SKM-1 treated with dmso at 0.1 percent for 144 hours (cell line): ENCODE measurements at regions not wholly inside any gene's neighbourhood (a gene's known extent, or its start where the extent isn't known, plus 50 kb on each side); places are given as distances from the start of the nearest gene placed in this dataset.

Experiments used
- DNase-seq: peaks from one replicate; lab custom pipeline; 2025; ENCODE audit not compliant: unreplicated experiment; lab: John Stamatoyannopoulos, UW

- DNase-seq = no peak
These were observed 184.2 kb downstream of the MN1 start for GRCh38 chr22:27617214-27617881.

- no peak for DNase-seq
These were observed 181.0 kb downstream of the MN1 start for GRCh38 chr22:27620367-27621154.

DNA sequence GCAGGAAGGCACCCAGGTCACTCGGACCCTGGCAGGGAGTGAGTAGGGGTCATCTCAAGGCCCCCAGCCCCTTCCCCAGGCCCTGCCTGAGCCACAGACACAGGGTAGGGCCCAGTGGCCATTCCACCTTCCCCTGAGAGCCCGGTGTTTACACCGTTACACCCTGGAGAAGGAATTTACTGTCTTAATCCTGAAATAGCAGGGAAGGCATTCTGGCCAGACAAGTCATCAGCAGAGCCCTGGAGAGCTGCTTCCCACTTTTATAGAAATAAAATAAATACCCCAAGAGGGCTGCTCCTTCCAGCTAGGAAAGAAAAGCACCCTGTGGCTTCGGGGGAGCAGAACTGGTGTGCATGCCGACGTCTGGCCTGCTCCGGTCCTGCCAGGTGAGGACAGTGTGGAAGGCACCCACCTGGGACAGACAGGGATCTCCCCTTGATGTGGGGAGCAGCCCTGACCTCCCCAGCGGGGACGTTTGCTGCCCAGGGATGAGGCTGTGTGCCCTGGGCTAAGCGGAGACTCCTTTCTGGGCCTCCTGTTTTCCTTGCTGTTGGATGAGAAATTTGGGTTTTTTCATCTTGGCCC, 180.0 kb downstream of the MN1 start:
- no peak for DNase-seq

- DNase-seq = no peak
These were observed 177.5 kb downstream of the MN1 start for GRCh38 chr22:27624042-27624441.

DNA sequence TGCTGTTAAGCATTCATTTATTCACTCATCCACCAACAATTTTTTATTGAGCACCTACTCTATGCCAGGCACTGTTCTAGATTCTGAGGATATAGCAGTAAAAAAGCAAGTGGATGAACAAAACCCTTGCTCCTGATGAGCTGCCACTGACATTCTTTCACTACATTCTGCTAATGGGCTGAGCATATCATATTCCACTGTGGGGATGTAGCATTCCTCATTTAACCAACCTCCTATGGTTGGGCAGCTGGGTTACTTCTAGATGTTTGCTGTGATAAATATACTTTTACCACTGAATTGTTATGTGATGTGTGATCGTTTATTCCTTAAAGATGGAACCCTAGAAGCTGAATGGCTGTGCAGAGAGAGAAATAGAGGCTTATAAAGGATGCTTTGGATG, 176.9 kb downstream of the MN1 start:
- no peak for DNase-seq

DNA sequence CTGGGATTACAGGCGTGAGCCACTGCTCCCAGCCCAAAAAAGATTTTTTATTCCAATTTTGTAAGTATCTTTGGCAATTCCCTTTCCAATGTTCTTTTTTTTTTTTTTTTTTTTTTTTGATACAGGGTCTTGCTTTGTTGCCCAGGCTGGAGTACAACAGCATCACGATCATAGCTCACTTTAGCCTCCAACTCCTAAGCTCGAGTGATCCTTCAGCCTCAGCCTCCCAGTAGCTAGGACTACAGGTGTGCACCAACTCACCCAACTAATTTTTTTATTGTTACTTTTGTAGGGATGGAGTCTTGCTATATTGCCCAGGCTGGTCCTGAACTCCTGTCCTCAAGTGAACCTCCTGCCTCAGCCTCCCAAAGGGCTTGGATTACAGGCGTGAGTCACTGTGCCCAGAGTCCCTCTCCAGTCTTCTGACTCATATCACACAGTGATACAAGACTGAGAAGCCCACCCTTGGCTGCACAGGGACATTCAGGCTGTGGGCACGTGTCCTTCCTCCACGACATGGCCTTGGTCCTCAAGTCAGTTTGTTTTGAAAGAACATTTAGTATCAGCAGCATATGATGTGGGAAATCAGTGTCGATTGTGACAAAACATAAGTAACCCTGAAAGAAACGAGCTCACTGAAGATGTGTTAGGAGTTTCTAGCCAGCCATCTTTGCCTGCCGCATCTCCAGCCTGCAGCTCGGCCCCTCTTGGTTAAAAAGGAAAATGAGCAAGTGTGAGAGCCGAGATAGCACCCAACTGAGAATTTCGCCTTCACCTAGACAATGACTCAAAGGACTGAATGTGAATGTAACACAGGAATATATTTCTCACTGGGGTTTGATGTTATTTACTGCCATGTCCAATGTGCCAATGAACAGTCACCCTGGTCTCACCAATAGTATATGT, 175.5 kb downstream of the MN1 start:
- DNase-seq = no peak

- no peak for DNase-seq
These were observed 174.7 kb downstream of the MN1 start for GRCh38 chr22:27626675-27627443.

DNA sequence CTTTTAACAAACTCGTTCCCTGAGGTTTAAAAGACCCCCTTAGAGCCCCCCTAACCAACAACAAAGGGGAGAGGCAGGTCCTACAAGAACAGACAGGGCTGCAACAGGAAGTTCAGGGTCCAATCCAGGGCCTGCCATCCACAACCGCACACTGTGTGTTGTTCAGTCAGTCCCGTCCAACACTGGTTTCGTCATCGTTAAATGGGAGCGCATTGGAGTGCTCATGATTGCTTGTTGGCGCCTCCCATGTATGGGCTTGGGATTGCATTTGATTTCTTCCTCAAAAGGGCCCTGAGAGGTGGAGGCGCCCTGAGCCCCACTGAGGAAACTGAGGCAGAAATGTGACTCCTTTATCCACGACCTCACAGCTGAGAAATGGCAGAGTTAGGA, 174.1 kb downstream of the MN1 start:
- peak; percentile 77 for DNase-seq

GRCh38 chr22:27627901-27628300, 173.7 kb downstream of the MN1 start:
- no peak for DNase-seq

GRCh38 chr22:27628341-27628740, 173.2 kb downstream of the MN1 start:
- DNase-seq = no peak

DNA sequence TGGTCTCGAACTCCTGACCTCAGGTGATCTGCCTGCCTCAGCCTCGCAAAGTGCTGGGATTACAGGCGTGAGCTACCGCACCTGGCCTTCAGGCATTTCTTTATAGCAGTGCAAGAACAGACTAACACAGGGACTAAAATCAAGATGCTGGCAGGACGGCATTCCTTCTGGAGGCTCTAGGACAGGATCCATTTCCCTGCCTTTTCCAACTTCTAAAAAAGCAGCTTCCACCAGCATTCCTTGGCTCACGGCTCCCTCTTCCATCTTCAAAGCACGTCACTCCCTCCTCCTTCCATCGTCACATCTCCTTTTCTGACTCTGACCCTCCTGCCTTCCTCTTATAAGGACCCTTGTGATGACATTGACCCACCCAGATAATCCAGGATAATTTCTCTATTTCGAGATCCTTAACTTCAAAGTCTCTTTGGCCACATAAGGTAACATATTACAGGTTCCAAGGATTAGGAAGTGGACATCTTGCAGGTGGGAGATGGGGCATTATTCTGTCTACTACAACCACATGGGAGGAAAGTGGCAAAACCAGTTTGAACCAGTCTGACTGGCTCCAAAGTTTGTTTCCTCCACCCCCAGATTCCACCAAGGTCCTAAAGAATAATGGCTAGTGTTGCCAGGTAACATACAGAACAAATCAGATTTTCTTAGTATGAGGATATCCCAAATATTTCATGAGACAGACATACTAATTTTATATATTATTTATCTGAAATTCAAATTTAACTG, 172.5 kb downstream of the MN1 start:
- DNase-seq = no peak

DNA sequence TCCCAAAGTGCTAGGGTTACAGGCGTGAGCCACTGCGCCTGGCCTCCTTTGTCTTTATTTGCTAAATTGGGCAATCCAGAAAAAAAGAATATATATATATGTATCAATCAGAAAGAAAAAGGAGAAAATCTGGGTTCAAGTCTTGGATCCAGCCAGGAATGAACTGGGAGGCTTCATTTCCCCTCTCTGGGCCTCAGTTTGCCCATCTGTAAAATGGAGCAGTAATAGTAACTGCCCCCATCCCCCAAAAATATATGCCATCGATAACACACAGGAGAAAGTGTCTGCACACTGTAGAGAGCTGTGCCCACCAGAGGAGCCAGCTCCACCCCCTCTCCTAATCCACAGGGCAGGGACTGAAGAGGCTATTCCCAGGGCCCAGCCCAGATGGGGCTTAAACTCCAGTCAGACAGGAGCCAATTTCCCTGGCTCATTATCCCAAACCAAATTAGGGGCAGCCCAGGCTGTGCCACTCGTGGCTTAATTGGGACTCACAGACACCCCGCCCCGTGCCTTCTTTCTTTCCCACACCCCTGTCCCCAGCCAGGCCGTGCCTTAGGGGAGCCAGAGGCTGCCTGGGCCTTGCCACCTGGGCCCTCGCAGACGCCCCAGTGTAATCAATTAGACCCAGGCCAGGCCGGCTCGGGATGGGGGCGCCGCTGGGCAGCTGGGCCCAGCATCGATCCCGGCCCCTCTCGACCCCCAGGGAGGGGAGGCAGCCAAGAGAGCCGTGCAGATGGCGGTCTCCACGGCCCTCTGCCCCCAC, 171.5 kb downstream of the MN1 start:
- no peak for DNase-seq

DNA sequence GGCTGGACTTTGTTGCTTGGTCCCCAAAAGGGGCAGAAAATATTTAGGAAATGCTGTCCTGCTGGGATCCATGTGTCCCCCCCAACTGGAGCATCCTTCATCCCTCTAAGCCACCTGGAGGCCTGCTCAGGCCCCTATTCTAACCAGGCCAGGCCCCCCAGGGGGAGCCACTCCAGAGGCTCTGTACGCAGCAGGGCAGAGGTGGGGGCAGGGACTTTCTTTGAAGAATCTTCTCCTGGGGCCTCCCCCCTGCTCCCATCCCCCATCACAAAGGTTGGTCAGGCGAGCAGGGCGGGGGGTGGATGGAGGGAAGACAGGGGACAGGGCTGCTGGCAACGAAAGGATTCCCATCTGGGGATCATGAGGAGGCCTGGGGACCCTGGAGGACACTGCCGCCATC, 170.8 kb downstream of the MN1 start:
- DNase-seq = no peak

DNA sequence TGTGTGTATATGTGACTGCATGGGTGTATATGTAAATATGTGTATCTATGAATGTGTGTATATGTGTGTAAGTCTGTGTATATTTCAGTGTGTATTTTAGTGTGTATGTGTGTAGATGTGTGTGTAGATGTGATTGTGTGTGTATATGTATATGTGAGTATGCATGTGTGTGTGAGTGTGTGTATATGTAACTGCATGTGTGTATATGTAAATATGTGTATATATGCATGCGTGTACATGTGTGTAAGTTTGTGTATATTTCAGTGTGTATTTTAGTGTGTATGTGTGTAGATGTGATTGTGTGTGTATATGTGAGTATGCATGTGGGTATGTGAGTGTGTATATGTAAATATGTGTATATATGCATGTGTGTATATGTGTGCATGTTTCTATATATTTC, 169.9 kb downstream of the MN1 start:
- no peak for DNase-seq

GRCh38 chr22:27632451-27633295, 168.9 kb downstream of the MN1 start:
- DNase-seq = no peak

- DNase-seq = no peak
These were observed 168.2 kb downstream of the MN1 start for GRCh38 chr22:27633296-27633871.

- DNase-seq = no peak
These were observed 167.4 kb downstream of the MN1 start for GRCh38 chr22:27634043-27634740.
